IMR-90 (cell line): ENCODE measurements at regions not wholly inside any gene's neighbourhood (a gene's known extent, or its start where the extent isn't known, plus 50 kb on each side); places are given as distances from the start of the nearest gene placed in this dataset.

Experiments used
- ATAC-seq: fragments of 200-7000 bp; cut with Tn5 transposase; 2 replicates; pipeline ENCODE4 v1.9.1; 2020; ENCODE audit warnings: low read depth, mild to moderate bottlenecking, moderate library complexity
- BruUV-seq: library from RNA; stranded (reverse); fragments of 400-500 nt; replicated peaks from 2 replicates; lab custom pipeline; 2021; lab: Mats Ljungman, UMichigan
- CTCF ChIA-PET: fragments of 300-600 bp; formaldehyde crosslinking; extraction: SDS; loops from one replicate; lab custom pipeline; 2021; ENCODE audit warnings: antibody characterized with exemption; lab: Yijun Ruan, JAX
- POLR2A ChIA-PET: fragments of 300-600 bp; sonication (Branson Sonifier 250); formaldehyde crosslinking; loops from one replicate; lab custom pipeline; 2022; ENCODE audit warnings: antibody characterized with exemption; ENCODE audit not compliant: unreplicated experiment; lab: Charles Lee
- DNase-seq: peaks from one replicate; pipeline ENCODE4 v3.0.0; 2013
- H2AFZ ChIP-seq: replicated peaks from 2 replicates; pipeline ENCODE3; 2013; ENCODE audit warnings: low read length, mild to moderate bottlenecking; ENCODE audit not compliant: poor library complexity
- H2AK5ac ChIP-seq: 2 replicates; pipeline ENCODE4 v1.6.1; 2013; ENCODE audit warnings: low read depth, low read length, inconsistent platforms
- H2AK9ac ChIP-seq: replicated peaks from 2 replicates; pipeline ENCODE3; 2013; ENCODE audit warnings: mild to moderate bottlenecking, low read depth, low read length, moderate library complexity; ENCODE audit not compliant: poor library complexity
- H2BK120ac ChIP-seq: 2 replicates; pipeline ENCODE4 v1.6.1; 2013; ENCODE audit warnings: low read depth, low read length, inconsistent platforms
- H2BK15ac ChIP-seq: 3 replicates; pipeline ENCODE4 v1.6.1; 2013; ENCODE audit warnings: low read depth, low read length, inconsistent platforms
- H2BK20ac ChIP-seq: 2 replicates; pipeline ENCODE4 v1.6.1; 2013; ENCODE audit warnings: low read depth, mild to moderate bottlenecking, inconsistent platforms, low read length, moderate library complexity
- H2BK5ac ChIP-seq: 2 replicates; pipeline ENCODE4 v1.6.1; 2013; ENCODE audit warnings: mild to moderate bottlenecking, low read depth, low read length, inconsistent platforms; ENCODE audit not compliant: poor library complexity, severe bottlenecking
- H3K14ac ChIP-seq: replicated peaks from 2 replicates; pipeline ENCODE4 v1.6.1; 2013; ENCODE audit warnings: low read depth, low read length, inconsistent platforms
- H3K18ac ChIP-seq: 2 replicates; pipeline ENCODE4 v1.6.1; 2013; ENCODE audit warnings: low read depth, low read length, control low read depth
- H3K23ac ChIP-seq: 2 replicates; pipeline ENCODE4 v1.6.1; 2013; ENCODE audit warnings: low read depth, low read length, inconsistent platforms
- H3K27ac ChIP-seq: 2 replicates; pipeline ENCODE4 v1.5.1; 2013; ENCODE audit warnings: mild to moderate bottlenecking, control low read depth, low read length; ENCODE audit not compliant: insufficient read depth
- H3K27me3 ChIP-seq: 2 replicates; pipeline ENCODE4 v1.6.1; 2013; ENCODE audit warnings: low read length; ENCODE audit not compliant: control insufficient read depth, insufficient read depth
- H3K36me3 ChIP-seq: 2 replicates; pipeline ENCODE4 v1.6.1; 2013; ENCODE audit warnings: low read length, mixed read lengths; ENCODE audit not compliant: control insufficient read depth, insufficient read depth
- H3K4ac ChIP-seq: 2 replicates; pipeline ENCODE4 v1.6.1; 2013; ENCODE audit warnings: low read depth, low read length, inconsistent platforms
- H3K4me1 ChIP-seq: 2 replicates; pipeline ENCODE4 v1.6.1; 2013; ENCODE audit warnings: low read length, mixed read lengths; ENCODE audit not compliant: control insufficient read depth, insufficient read depth
- H3K4me2 ChIP-seq: 2 replicates; pipeline ENCODE4 v1.6.1; 2013; ENCODE audit warnings: low read depth, mild to moderate bottlenecking, control low read depth, low read length, moderate library complexity
- H3K4me3 ChIP-seq: 2 replicates; pipeline ENCODE4 v1.5.1; 2013; ENCODE audit warnings: low read depth, mild to moderate bottlenecking, control low read depth, low read length, moderate library complexity; ENCODE audit not compliant: insufficient read depth
- H3K56ac ChIP-seq: 2 replicates; pipeline ENCODE4 v1.6.1; 2013; ENCODE audit warnings: low read length, inconsistent platforms; ENCODE audit not compliant: insufficient read depth; ENCODE audit errors: extremely low read depth
- H3K79me1 ChIP-seq, 2 experiments: 2 replicates each; pipeline ENCODE4 v1.6.1; 2013; ENCODE audit warnings: low read length in 2 of 2, inconsistent platforms in 1 of 2, low read depth in 1 of 2
- H3K9ac ChIP-seq: 2 replicates; pipeline ENCODE4 v1.6.1; 2013; ENCODE audit warnings: low read depth, low read length, control low read depth
- H3K9me1 ChIP-seq: 2 replicates; pipeline ENCODE4 v1.6.1; 2013; ENCODE audit warnings: low read length, inconsistent platforms; ENCODE audit not compliant: insufficient read depth
- H3K9me3 ChIP-seq: 2 replicates; pipeline ENCODE4 v1.6.1; 2013; ENCODE audit warnings: low read length; ENCODE audit not compliant: control insufficient read depth, insufficient read depth
- H4K20me1 ChIP-seq: 2 replicates; pipeline ENCODE4 v1.6.1; 2013; ENCODE audit warnings: low read length, inconsistent platforms; ENCODE audit not compliant: insufficient read depth
- H4K5ac ChIP-seq: 2 replicates; pipeline ENCODE4 v1.6.1; 2013; ENCODE audit warnings: mild to moderate bottlenecking, low read depth, low read length, control low read depth
- H4K8ac ChIP-seq, 2 experiments: 2 replicates each; pipeline ENCODE4 v1.6.1; 2013; ENCODE audit warnings: low read depth in 2 of 2, low read length in 2 of 2, control low read depth in 1 of 2, inconsistent platforms in 1 of 2
- H4K91ac ChIP-seq: 2 replicates; pipeline ENCODE4 v1.6.1; 2013; ENCODE audit warnings: low read depth, low read length, inconsistent platforms; ENCODE audit not compliant: insufficient read depth
- ELK1 ChIP-seq: fragments of 150-350 bp; IDR thresholded peaks from 2 replicates; pipeline ENCODE4 v1.6.1; 2016; ENCODE audit warnings: low read depth, mild to moderate bottlenecking, low read length, moderate library complexity, borderline replicate concordance
- MAFK ChIP-seq: IDR thresholded peaks from 2 replicates; pipeline ENCODE4 v1.6.1; 2012; ENCODE audit warnings: low read depth, low read length, improper control_type of control experiment
- MAZ ChIP-seq: IDR thresholded peaks from 2 replicates; pipeline ENCODE4 v1.6.1; 2012; ENCODE audit warnings: low read depth, mild to moderate bottlenecking, low read length, improper control_type of control experiment, moderate library complexity, borderline replicate concordance
- SMC3 ChIP-seq: fragments of 150-350 bp; IDR thresholded peaks from 2 replicates; pipeline ENCODE4 v1.6.1; 2016; ENCODE audit warnings: low read depth, mild to moderate bottlenecking, antibody characterized with exemption, low read length, moderate library complexity
- USF2 ChIP-seq: fragments of 150-350 bp; IDR thresholded peaks from 2 replicates; pipeline ENCODE4 v1.6.1; 2017; ENCODE audit warnings: mild to moderate bottlenecking, antibody characterized with exemption, low read length, low read depth
- WGBS, 2 experiments: methylation state at CpG; one replicate each; pipeline versions ENCODE4 v1.1.5 to v1.1.7; 2013; ENCODE audit warnings: missing lambda C conversion rate in 2 of 2; ENCODE audit not compliant: insufficient read length in 1 of 2; ENCODE audit errors: extremely low coverage in 2 of 2; 5-methylcytosine and 5-hydroxymethylcytosine counted together
- dilution Hi-C: fragments of 300-500 bp; cut with HindIII; formaldehyde crosslinking; loops from one replicate; pipeline ENCODE4 v1.14.3; 2018; ENCODE audit warnings: low sequenced_read_pairs; ENCODE audit not compliant: unreplicated experiment
- in situ Hi-C: fragments of 300-500 bp; cut with MboI; formaldehyde crosslinking; loops from 3 replicates; pipeline ENCODE4 v1.14.3; 2019; ENCODE audit warnings: low sequenced_read_pairs, inconsistent platforms, mixed read lengths
- intact Hi-C: fragments of 100-400 bp; cut with micrococcal nuclease; formaldehyde crosslinking; loops from 2 replicates; pipeline ENCODE4 v1.10.0; 2022

- Histone ChIP-seq H3K56ac (no peak overlapping the region), H3K4me3 (no peak overlapping the region), H3K4ac (no peak overlapping the region), H3K4me1 (no peaks in the 10 kb centered on the region), H3K9me3 (peaks cover 43% of the 10 kb centered on the region; the same call in 1 of the 2 replicates), H4K20me1 (no peaks in the 10 kb centered on the region), H2BK120ac (no peak overlapping the region), H3K36me3 (no peaks in the 10 kb centered on the region), H2AFZ (no peak overlapping the region), H3K14ac (no peak overlapping the region), H2BK15ac (no peak overlapping the region), H3K27me3 (no peaks in the 10 kb centered on the region), H2AK5ac (no peak overlapping the region), H3K27ac (no peak overlapping the region), H4K8ac (no peak overlapping the region), H3K18ac (no peak overlapping the region), H3K9me1 (no peaks in the 10 kb centered on the region), H3K4me2 (no peak overlapping the region), H2AK9ac (no peak overlapping the region), H2BK5ac (no peak overlapping the region), H4K91ac (no peak overlapping the region), H4K5ac (no peak overlapping the region), H3K9ac (no peak overlapping the region), H2BK20ac (no peak overlapping the region), H3K23ac (no peak overlapping the region), H3K79me1 (no peaks in the 10 kb centered on the region)
- intact Hi-C loops, result no loop called here
- TF ChIP-seq SMC3 (no peak), MAFK (no peak), MAZ (no peak), USF2 (no peak), ELK1 (no peak)
- ChIA-PET CTCF (no interaction called here), POLR2A (no interaction called here)
- dilution Hi-C loops, result no loop called here
- no peak for ATAC-seq
- in situ Hi-C loops, result no loop called here
- WGBS, 2 experiments, result 77% methylated on average over 8 of the region's 22 CpGs; no CpG with 5 or more reads in 1 of the 2 experiments
- DNase-seq, result no peak
- no TSS peak for BruUV-seq
Observed at GRCh38 chr1:5616366-5617178, 375.7 kb downstream of the NPHP4 start.
